OCI-LY3 (cell line): ENCODE measurements at regions not wholly inside any gene's neighbourhood (a gene's known extent, or its start where the extent isn't known, plus 50 kb on each side); places are given as distances from the start of the nearest gene placed in this dataset.

Experiments
- H2AFZ ChIP-seq: fragments of 200-600, 300-600 bp; shearing (Covaris generic); 2 replicates; pipeline ENCODE4 v1.6.0; 2014; ENCODE audit warnings: antibody characterized with exemption, low read depth, low read length
- H3K27ac ChIP-seq: fragments of 200-600, 300-600 bp; sonication (generic); 2 replicates; pipeline ENCODE4 v1.5.1; 2014; ENCODE audit warnings: mild to moderate bottlenecking, low read length, moderate library complexity, mixed read lengths
- H3K27me3 ChIP-seq: fragments of 200-600, 300-600 bp; sonication (generic); 2 replicates; pipeline ENCODE4 v1.6.1; 2014; ENCODE audit warnings: low read depth, low read length, mixed read lengths
- H3K36me3 ChIP-seq: fragments of 200-600, 300-600 bp; sonication (generic); replicated peaks from 2 replicates; pipeline ENCODE3; 2014; ENCODE audit warnings: low read depth, low read length, mixed read lengths
- H3K4me1 ChIP-seq: fragments of 300-600, 200-600 bp; sonication (generic); 2 replicates; pipeline ENCODE4 v1.6.1; 2014; ENCODE audit warnings: low read length, mixed read lengths
- H3K4me2 ChIP-seq: fragments of 200-600, 300-600 bp; sonication (generic); 2 replicates; pipeline ENCODE4 v1.6.1; 2014; ENCODE audit warnings: low read length, mixed read lengths
- H3K4me3 ChIP-seq: fragments of 300-600, 200-600 bp; sonication (generic); 2 replicates; pipeline ENCODE4 v1.5.1; 2014; ENCODE audit warnings: antibody characterized with exemption, mild to moderate bottlenecking, low read length, moderate library complexity
- H3K79me2 ChIP-seq: fragments of 300-600, 200-600 bp; shearing (Covaris generic); 2 replicates; pipeline ENCODE4 v1.6.1; 2014; ENCODE audit warnings: mild to moderate bottlenecking, low read length, mixed read lengths
- H3K9ac ChIP-seq: fragments of 300-600, 200-600 bp; shearing (Covaris generic); 2 replicates; pipeline ENCODE4 v1.6.0; 2014; ENCODE audit warnings: mild to moderate bottlenecking, low read length, moderate library complexity
- H3K9me3 ChIP-seq: fragments of 200-600, 300-600 bp; shearing (Covaris generic); 2 replicates; pipeline ENCODE4 v1.6.1; 2014; ENCODE audit warnings: low read length, mixed read lengths; ENCODE audit not compliant: insufficient read depth
- H4K20me1 ChIP-seq: fragments of 200-600, 300-600 bp; sonication (generic); 2 replicates; pipeline ENCODE4 v1.6.1; 2016; ENCODE audit warnings: low read length, mixed read lengths; ENCODE audit not compliant: insufficient read depth
- EZH2phosphoT487 ChIP-seq: fragments of 200-600 bp; shearing (Covaris generic); IDR thresholded peaks from 2 replicates; pipeline ENCODE4 v1.6.1; 2018; ENCODE audit warnings: antibody characterized with exemption, mixed run types, low read depth
- TF ChIP-seq, protein P1 (sequence below): fragments of 200-600, 300-600 bp; sonication (generic); IDR thresholded peaks from 2 replicates; pipeline ENCODE4 v1.5.1; 2014; ENCODE audit warnings: antibody characterized with exemption, low read length, low read depth

- no peak overlapping the region for H3K4me2 ChIP-seq
- no peak overlapping the region for H2AFZ ChIP-seq
- no peaks in the 10 kb centered on the region for H3K27me3 ChIP-seq
- no peak overlapping the region for H3K27ac ChIP-seq
- TF ChIP-seq, protein P1, sequence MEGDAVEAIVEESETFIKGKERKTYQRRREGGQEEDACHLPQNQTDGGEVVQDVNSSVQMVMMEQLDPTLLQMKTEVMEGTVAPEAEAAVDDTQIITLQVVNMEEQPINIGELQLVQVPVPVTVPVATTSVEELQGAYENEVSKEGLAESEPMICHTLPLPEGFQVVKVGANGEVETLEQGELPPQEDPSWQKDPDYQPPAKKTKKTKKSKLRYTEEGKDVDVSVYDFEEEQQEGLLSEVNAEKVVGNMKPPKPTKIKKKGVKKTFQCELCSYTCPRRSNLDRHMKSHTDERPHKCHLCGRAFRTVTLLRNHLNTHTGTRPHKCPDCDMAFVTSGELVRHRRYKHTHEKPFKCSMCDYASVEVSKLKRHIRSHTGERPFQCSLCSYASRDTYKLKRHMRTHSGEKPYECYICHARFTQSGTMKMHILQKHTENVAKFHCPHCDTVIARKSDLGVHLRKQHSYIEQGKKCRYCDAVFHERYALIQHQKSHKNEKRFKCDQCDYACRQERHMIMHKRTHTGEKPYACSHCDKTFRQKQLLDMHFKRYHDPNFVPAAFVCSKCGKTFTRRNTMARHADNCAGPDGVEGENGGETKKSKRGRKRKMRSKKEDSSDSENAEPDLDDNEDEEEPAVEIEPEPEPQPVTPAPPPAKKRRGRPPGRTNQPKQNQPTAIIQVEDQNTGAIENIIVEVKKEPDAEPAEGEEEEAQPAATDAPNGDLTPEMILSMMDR = no peak
- TF ChIP-seq EZH2phosphoT487 = no peak
- H3K9me3 ChIP-seq = no peaks in the 10 kb centered on the region
- H4K20me1 ChIP-seq = no peaks in the 10 kb centered on the region
- H3K79me2 ChIP-seq = no peaks in the 10 kb centered on the region
- no peaks in the 10 kb centered on the region for H3K36me3 ChIP-seq
- H3K9ac ChIP-seq = no peak overlapping the region
- H3K4me1 ChIP-seq = no peaks in the 10 kb centered on the region
- H3K4me3 ChIP-seq = no peak overlapping the region
Measured at GRCh38 chr14:97315790-97316189, 518.6 kb downstream of the VRK1 start.

DNA sequence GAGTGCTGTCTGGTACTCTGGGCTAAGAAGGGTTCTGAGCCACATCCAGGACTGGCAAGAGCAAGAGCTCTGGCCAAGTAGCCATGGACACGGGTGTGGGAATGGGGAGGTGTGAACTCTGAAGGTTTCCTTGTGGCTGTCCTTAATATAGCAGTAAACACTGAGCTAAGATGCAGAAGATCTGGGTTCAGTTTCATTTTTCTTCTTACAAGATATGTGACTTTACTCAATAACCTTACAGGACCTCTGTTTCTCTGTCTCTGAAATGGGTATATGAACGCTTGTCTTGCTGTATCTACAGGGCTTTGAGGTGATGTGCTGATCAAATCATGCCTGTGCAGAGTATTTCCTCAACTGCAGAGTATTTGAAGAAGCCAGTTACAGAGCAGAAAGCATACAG is 521.2 kb downstream of the VRK1 start:
- Histone ChIP-seq H3K79me2 (no peaks in the 10 kb centered on the region), H3K36me3 (no peaks in the 10 kb centered on the region), H3K4me3 (no peak overlapping the region), H2AFZ (no peak overlapping the region), H3K9me3 (no peaks in the 10 kb centered on the region), H3K27ac (no peak overlapping the region), H3K27me3 (no peaks in the 10 kb centered on the region), H3K9ac (no peak overlapping the region), H3K4me1 (no peaks in the 10 kb centered on the region), H3K4me2 (no peak overlapping the region), H4K20me1 (no peaks in the 10 kb centered on the region)
- no peak for TF ChIP-seq EZH2phosphoT487
- TF ChIP-seq, protein P1 = no peak

DNA sequence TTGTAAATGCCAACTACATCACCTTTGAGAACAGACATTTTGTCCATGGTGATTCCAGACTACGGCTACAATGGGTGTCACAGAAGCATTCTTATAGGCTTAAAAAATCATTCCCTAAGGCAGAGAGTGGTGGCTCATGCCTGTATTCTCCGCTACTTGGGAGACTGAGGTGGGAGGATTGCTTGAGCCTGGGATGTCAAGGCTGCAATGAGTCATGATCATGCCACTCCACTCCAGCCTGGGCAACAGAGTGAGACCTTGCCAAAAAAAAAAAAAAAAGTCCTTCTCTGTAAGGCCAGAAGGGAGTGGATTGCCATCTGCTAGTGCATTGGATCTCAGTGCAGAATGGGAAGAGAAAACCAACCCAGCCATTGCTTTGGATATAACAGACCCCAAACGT is 522.5 kb downstream of the VRK1 start:
- Histone ChIP-seq H4K20me1 (no peaks in the 10 kb centered on the region), H3K9me3 (no peaks in the 10 kb centered on the region), H3K9ac (no peak overlapping the region), H3K4me2 (no peak overlapping the region), H3K36me3 (no peaks in the 10 kb centered on the region), H3K79me2 (no peaks in the 10 kb centered on the region), H3K27ac (no peak overlapping the region), H3K4me1 (no peaks in the 10 kb centered on the region), H3K4me3 (no peak overlapping the region), H2AFZ (no peak overlapping the region), H3K27me3 (no peaks in the 10 kb centered on the region)
- TF ChIP-seq, protein P1 = no peak
- TF ChIP-seq EZH2phosphoT487 = no peak

GRCh38 chr14:97328743-97329142 is 531.6 kb downstream of the VRK1 start:
- H3K27me3 ChIP-seq = no peaks in the 10 kb centered on the region
- H4K20me1 ChIP-seq = no peaks in the 10 kb centered on the region
- TF ChIP-seq EZH2phosphoT487 = no peak
- TF ChIP-seq, protein P1 = no peak
- H3K27ac ChIP-seq = no peak overlapping the region
- H3K79me2 ChIP-seq = no peaks in the 10 kb centered on the region
- H3K4me2 ChIP-seq = no peak overlapping the region
- H3K9me3 ChIP-seq = no peaks in the 10 kb centered on the region
- H3K4me1 ChIP-seq = no peaks in the 10 kb centered on the region
- H3K9ac ChIP-seq = no peak overlapping the region
- no peak overlapping the region for H2AFZ ChIP-seq
- H3K36me3 ChIP-seq = no peaks in the 10 kb centered on the region
- no peak overlapping the region for H3K4me3 ChIP-seq
